HG03064 (cell line): ENCODE measurements at regions not wholly inside any gene's neighbourhood (a gene's known extent, or its start where the extent isn't known, plus 50 kb on each side); places are given as distances from the start of the nearest gene placed in this dataset.
A peak's percentile ranks its signal among the peaks of the same experiment; 100 is the strongest.

Experiments used
- ATAC-seq: cut with Tn5 transposase; IDR thresholded peaks from one replicate; pipeline ENCODE4 v1.9.1; 2021; ENCODE audit warnings: low read depth; ENCODE audit not compliant: unreplicated experiment

- no peak for ATAC-seq
Measured at GRCh38 chr2:221195829-221196228, 376.3 kb downstream of the EPHA4 start.

- no peak for ATAC-seq
Measured at GRCh38 chr2:221197225-221197856, 374.8 kb downstream of the EPHA4 start.

GRCh38 chr2:221198309-221198708, 373.8 kb downstream of the EPHA4 start:
- no peak for ATAC-seq

GRCh38 chr2:221200184-221200839, 371.8 kb downstream of the EPHA4 start:
- ATAC-seq, result no peak

GRCh38 chr2:221202431-221202830, 369.7 kb downstream of the EPHA4 start:
- no peak for ATAC-seq

- ATAC-seq, result peak; percentile 73
Measured at GRCh38 chr2:221203125-221203524, 369.0 kb downstream of the EPHA4 start.

GRCh38 chr2:221203856-221204255, 368.2 kb downstream of the EPHA4 start:
- no peak for ATAC-seq

- no peak for ATAC-seq
Measured at GRCh38 chr2:221204699-221205098, 367.4 kb downstream of the EPHA4 start.

GRCh38 chr2:221205103-221205673, 366.9 kb downstream of the EPHA4 start:
- ATAC-seq, result no peak

- ATAC-seq, result no peak
Measured at GRCh38 chr2:221210686-221211085, 361.4 kb downstream of the EPHA4 start.

GRCh38 chr2:221211653-221212052, 360.5 kb downstream of the EPHA4 start:
- ATAC-seq, result no peak

- ATAC-seq, result no peak
Measured at GRCh38 chr2:221212105-221212504, 360.0 kb downstream of the EPHA4 start.

- no peak for ATAC-seq
Measured at GRCh38 chr2:221215487-221215886, 356.6 kb downstream of the EPHA4 start.

GRCh38 chr2:221216636-221217035, 355.5 kb downstream of the EPHA4 start:
- no peak for ATAC-seq

GRCh38 chr2:221225752-221226151, 346.4 kb downstream of the EPHA4 start:
- no peak for ATAC-seq

GRCh38 chr2:221228214-221228769, 343.8 kb downstream of the EPHA4 start:
- no peak for ATAC-seq

GRCh38 chr2:221229099-221229498, 343.0 kb downstream of the EPHA4 start:
- no peak for ATAC-seq

GRCh38 chr2:221231511-221231910, 340.6 kb downstream of the EPHA4 start:
- ATAC-seq, result no peak

GRCh38 chr2:221235941-221236340, 336.2 kb downstream of the EPHA4 start:
- no peak for ATAC-seq

- ATAC-seq, result no peak
Measured at GRCh38 chr2:221241072-221241471, 331.0 kb downstream of the EPHA4 start.

- ATAC-seq, result no peak
Measured at GRCh38 chr2:221243771-221244170, 328.3 kb downstream of the EPHA4 start.

GRCh38 chr2:221245045-221245444, 327.1 kb downstream of the EPHA4 start:
- no peak for ATAC-seq
